ENCODE measurements at regions not wholly inside any gene's neighbourhood (a gene's known extent, or its start where the extent isn't known, plus 50 kb on each side); places are given as distances from the start of the nearest gene placed in this dataset.

GRCh38 chr5:173463207-173463606 is 135.0 kb upstream of the STC2 start:
- no peak for DNase-seq (ENCODE audit: low read depth, low spot score)

- DNase-seq (ENCODE audit: low read depth, low spot score) = no peak
These were observed 130.8 kb upstream of the STC2 start for GRCh38 chr5:173458828-173459609.

GRCh38 chr5:173457482-173457881 is 129.3 kb upstream of the STC2 start:
- no peak for DNase-seq (ENCODE audit: low read depth, low spot score)

DNA sequence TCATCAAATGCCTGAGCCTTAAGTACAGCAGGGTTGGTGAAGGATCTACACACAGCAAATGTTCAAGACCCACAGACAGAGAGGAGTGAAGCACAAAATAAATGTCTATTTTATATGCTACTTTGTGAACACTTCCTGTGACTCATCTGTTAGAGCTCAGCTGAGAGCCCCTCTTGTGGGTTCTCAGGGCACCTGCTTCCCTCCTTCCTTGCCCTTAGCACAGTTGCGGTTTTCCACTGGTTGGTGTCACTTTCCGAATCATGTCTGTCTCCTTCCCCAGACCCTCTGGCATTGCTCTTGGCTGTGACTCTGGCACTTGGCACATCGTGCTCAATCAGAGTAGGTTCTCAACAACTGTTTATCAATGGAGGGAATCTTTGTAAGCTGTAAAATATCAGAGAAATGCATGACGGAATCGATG is 128.5 kb upstream of the STC2 start:
- no peak for DNase-seq (ENCODE audit: low read depth, low spot score)

GRCh38 chr5:173456181-173456580 is 128.0 kb upstream of the STC2 start:
- DNase-seq (ENCODE audit: low read depth, low spot score) = no peak

DNA sequence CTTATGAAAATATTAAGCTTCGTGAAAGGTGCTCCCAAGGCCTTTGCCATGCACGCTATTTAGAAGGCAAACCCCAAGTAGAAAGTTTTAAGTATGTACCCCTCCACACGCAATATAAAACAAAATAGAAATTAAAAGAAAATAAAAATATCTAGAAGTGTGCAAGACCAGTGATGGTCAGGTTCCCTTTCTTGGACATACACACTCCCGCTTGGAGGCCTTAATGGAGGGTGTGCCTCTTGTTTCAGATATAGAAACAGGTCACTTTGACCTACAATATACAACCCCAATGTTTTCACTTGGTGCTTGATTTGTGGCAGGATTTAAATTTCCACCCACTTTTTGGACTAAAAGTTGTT is 127.4 kb upstream of the STC2 start:
- DNase-seq (ENCODE audit: low read depth, low spot score) = no peak

DNA sequence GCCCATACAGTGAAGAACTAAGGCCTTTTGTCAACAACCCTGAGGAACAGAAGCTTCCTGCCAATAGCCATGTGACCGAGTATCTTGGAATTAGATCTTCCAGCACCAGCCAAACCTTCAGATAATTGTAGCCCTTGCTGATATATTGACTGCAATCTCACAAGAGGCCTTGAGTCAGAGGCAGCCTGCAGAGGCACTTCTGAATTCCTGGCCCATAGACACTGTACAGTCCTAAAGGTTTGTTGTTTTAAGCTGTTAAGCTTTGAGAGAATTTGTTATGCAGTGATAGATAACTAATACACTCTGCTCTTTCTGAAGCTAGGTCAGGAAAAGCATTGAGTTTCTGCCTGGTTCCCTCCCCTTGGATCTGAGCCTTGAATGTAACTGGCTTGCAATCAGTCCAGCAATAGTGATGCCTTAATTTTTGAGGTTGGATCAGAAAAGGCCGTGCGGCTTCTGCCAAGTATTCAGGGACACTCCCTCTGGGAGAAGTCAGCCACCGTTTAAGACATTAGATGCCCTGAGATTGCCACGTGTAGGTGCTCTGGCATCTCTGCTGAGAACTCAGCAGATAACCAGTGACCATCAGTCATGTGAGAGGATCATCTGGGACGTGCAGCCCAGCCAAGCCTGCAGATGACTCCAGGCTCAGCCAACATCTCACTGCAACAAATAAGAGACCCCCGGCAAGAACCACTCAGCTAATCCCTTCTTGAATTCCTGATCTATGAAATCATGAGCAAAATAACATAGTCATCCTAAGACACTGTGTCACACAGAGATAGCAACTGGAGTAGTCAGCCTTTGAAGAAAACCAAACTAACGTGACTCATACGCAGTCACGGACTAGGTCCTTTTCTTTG is 126.8 kb upstream of the STC2 start:
- peak; percentile 75 for DNase-seq (ENCODE audit: low read depth, low spot score)

- DNase-seq (ENCODE audit: low read depth, low spot score) = peak; percentile 14
These were observed 126.1 kb upstream of the STC2 start for GRCh38 chr5:173454361-173454735.

DNA sequence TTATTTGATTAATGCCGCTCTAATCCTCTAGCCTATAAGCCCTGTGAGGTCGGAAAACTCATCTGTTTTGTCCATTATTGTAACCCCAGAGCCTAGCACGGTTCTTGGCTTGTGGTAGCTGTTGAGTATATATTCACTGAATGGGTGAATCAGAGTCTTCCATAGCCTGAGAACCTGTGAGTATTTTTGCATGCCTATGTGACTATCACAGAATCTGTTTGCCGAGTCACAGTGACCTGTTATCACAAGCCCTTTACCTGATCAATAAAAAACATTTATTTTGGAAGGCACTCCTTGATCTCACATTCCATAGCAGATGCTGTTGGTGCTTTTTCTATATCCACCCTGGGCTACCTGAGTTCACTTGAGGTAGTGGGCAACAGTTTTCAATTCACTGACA is 125.0 kb upstream of the STC2 start:
- DNase-seq (ENCODE audit: low read depth, low spot score) = no peak

- DNase-seq (ENCODE audit: low read depth, low spot score) = no peak
These were observed 124.1 kb upstream of the STC2 start for GRCh38 chr5:173452119-173452905.

- no peak for DNase-seq (ENCODE audit: low read depth, low spot score)
These were observed 123.4 kb upstream of the STC2 start for GRCh38 chr5:173451651-173452050.

- DNase-seq (ENCODE audit: low read depth, low spot score) = peak; percentile 37
These were observed 122.8 kb upstream of the STC2 start for GRCh38 chr5:173451031-173451430.

- no peak for DNase-seq (ENCODE audit: low read depth, low spot score)
These were observed 122.0 kb upstream of the STC2 start for GRCh38 chr5:173450188-173450587.

DNA sequence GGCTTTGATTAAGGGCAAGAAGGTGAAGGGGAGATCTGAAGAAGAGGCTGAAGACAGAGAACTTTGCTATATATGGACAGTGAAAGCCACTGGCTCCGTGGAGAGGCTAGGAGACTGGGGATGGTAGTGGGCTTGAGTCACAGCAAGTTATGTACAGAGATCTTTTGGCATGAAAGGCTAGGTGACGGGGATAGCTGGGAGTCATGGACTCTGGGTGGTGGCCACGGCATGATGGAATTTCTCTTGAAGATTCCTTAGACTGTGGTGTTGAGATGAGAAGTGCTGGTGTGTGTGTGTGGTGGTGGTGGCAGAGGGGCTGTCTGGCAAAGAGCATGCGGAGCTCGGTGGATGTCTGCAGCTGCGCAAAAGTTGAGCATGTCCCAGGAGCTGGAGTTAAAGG is 120.6 kb upstream of the STC2 start:
- no peak for DNase-seq (ENCODE audit: low read depth, low spot score)

GRCh38 chr5:173443971-173444370 is 115.8 kb upstream of the STC2 start:
- DNase-seq (ENCODE audit: low read depth, low spot score) = no peak

DNA sequence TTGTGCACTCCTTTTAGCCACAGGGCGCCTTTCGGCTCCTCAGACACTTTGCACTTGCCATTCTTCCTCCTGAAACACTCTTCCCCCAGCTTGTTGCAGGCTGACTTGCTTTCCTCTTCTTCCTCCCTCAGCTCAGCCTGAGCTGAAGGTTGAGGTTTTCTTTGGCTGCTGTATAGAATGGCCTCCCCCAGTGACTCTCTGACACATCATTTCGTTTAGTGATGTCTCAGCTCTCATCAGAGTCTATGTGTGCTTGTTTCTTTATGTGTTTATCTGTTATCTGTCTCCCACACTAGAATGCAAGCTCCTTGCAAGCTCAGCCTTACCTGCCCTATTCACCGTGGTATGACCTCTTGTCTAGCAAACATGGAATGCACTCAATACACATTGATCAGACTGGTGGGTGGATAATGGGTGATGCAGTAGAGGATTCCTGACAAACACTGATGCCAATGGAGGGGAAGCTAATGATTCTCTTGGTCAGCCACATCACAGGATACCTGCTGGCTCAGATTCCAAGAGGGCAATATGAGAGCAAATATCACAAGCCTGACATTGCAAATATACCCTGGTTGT is 112.9 kb upstream of the STC2 start:
- no peak for DNase-seq (ENCODE audit: low read depth, low spot score)

GRCh38 chr5:173438951-173439350 is 110.7 kb upstream of the STC2 start:
- DNase-seq (ENCODE audit: low read depth, low spot score) = no peak

GRCh38 chr5:173435447-173435846 is 107.2 kb upstream of the STC2 start:
- peak; percentile 9 for DNase-seq (ENCODE audit: low read depth, low spot score)

- no peak for DNase-seq (ENCODE audit: low read depth, low spot score)
These were observed 106.1 kb upstream of the STC2 start for GRCh38 chr5:173434270-173434669.

DNA sequence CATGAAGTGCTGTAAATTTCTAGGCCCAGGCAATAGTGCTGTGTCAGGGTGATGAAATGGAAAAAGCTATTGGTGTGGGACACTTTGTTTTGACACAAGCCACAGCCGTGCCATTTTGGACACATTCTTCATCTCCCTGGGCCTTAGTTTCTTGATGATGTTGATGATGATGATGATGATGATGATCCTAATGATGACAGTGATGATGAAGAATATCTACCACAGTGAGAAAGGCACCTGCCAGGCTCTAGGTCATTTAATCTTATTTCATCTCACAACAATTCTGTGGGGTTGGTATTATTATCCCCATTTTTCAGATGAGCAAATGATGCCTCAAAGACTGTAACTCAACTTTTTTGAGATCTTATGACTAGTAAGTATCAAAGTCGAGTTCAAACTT is 102.2 kb upstream of the STC2 start:
- DNase-seq (ENCODE audit: low read depth, low spot score) = no peak

GRCh38 chr5:173429489-173430150 is 101.4 kb upstream of the STC2 start:
- no peak for DNase-seq (ENCODE audit: low read depth, low spot score)
